OCI-LY7 (cell line): ENCODE measurements at regions not wholly inside any gene's neighbourhood (a gene's known extent, or its start where the extent isn't known, plus 50 kb on each side); places are given as distances from the start of the nearest gene placed in this dataset.

Experiments used
- BruUV-seq: library from RNA; stranded (reverse); fragments of 400-500 nt; replicated peaks from 2 replicates; lab custom pipeline; 2021; lab: Mats Ljungman, UMichigan
- CTCF ChIA-PET: fragments of 300-600 bp; sonication (Branson Sonifier 250); formaldehyde crosslinking; loops from one replicate; lab custom pipeline; 2022; ENCODE audit warnings: antibody characterized with exemption; ENCODE audit not compliant: unreplicated experiment; lab: Charles Lee
- POLR2A ChIA-PET: fragments of 300-600 bp; sonication (Branson Sonifier 250); formaldehyde crosslinking; loops from one replicate; lab custom pipeline; 2022; ENCODE audit warnings: antibody characterized with exemption; lab: Charles Lee
- DNase-seq: peaks from one replicate; pipeline ENCODE4 v3.0.0-alpha.2; 2015; ENCODE audit warnings: low spot score
- H2AFZ ChIP-seq: fragments of 200-600 bp; sonication (generic), shearing (Covaris generic); 2 replicates; pipeline ENCODE4 v1.6.1; 2014; ENCODE audit warnings: mild to moderate bottlenecking, antibody characterized with exemption, low read length, moderate library complexity
- H3K27ac ChIP-seq: fragments of 200-600 bp; sonication (generic); 2 replicates; pipeline ENCODE4 v1.5.1; 2014; ENCODE audit warnings: mixed run types, low read depth, mild to moderate bottlenecking, moderate library complexity, low read length, inconsistent platforms; ENCODE audit not compliant: poor library complexity, severe bottlenecking
- H3K36me3 ChIP-seq: fragments of 200-600 bp; sonication (generic); 2 replicates; pipeline ENCODE4 v1.6.1; 2014; ENCODE audit warnings: mild to moderate bottlenecking, antibody characterized with exemption, low read length, moderate library complexity, mixed read lengths; ENCODE audit not compliant: insufficient read depth
- H3K4me1 ChIP-seq: fragments of 200-600 bp; sonication (generic); 2 replicates; pipeline ENCODE4 v1.5.1; 2014; ENCODE audit warnings: mild to moderate bottlenecking, low read length; ENCODE audit not compliant: insufficient read depth, poor library complexity, severe bottlenecking
- H3K4me2 ChIP-seq: fragments of 200-600 bp; sonication (generic); 2 replicates; pipeline ENCODE4 v1.6.1; 2014; ENCODE audit warnings: mild to moderate bottlenecking, low read length
- H3K4me3 ChIP-seq: fragments of 200-600 bp; sonication (generic); 2 replicates; pipeline ENCODE4 v1.5.1; 2014; ENCODE audit warnings: mild to moderate bottlenecking, low read depth, low read length; ENCODE audit not compliant: poor library complexity, severe bottlenecking
- H3K79me2 ChIP-seq: fragments of 200-600 bp; sonication (generic); 2 replicates; pipeline ENCODE4 v1.6.1; 2016; ENCODE audit warnings: low read depth, mild to moderate bottlenecking, low read length, moderate library complexity, mixed read lengths; ENCODE audit not compliant: insufficient read depth
- H3K9me2 ChIP-seq: fragments of 200-600 bp; sonication (generic); 2 replicates; pipeline ENCODE4 v1.6.1; 2016; ENCODE audit warnings: mild to moderate bottlenecking, low read length, mixed read lengths; ENCODE audit not compliant: insufficient read depth
- H3K9me3 ChIP-seq: fragments of 200-600 bp; sonication (generic); 2 replicates; pipeline ENCODE4 v1.6.1; 2014; ENCODE audit warnings: mild to moderate bottlenecking, mixed run types, low read length, mixed read lengths
- H4K20me1 ChIP-seq: fragments of 200-600 bp; sonication (generic); 2 replicates; pipeline ENCODE4 v1.6.1; 2014; ENCODE audit warnings: mild to moderate bottlenecking, antibody characterized with exemption, low read length, moderate library complexity, mixed read lengths; ENCODE audit not compliant: insufficient read depth
- EZH2phosphoT487 ChIP-seq: fragments of 200-600 bp; sonication (generic); IDR thresholded peaks from 2 replicates; pipeline ENCODE4 v1.6.1; 2018; ENCODE audit warnings: low read depth, borderline replicate concordance, mild to moderate bottlenecking, mixed run types, antibody characterized with exemption, low read length, moderate library complexity, mixed read lengths
- intact Hi-C: fragments of 100-400 bp; cut with micrococcal nuclease; formaldehyde crosslinking; loops from one replicate; pipeline ENCODE4 v1.10.0; 2022; ENCODE audit not compliant: unreplicated experiment
- TF ChIP-seq, protein P1 (sequence below): fragments of 200-600 bp; sonication (generic); conservative IDR thresholded peaks from 2 replicates; pipeline ENCODE4 v1.5.1; 2014; ENCODE audit warnings: mild to moderate bottlenecking, antibody characterized with exemption, low read length, moderate library complexity, mixed read lengths

DNA sequence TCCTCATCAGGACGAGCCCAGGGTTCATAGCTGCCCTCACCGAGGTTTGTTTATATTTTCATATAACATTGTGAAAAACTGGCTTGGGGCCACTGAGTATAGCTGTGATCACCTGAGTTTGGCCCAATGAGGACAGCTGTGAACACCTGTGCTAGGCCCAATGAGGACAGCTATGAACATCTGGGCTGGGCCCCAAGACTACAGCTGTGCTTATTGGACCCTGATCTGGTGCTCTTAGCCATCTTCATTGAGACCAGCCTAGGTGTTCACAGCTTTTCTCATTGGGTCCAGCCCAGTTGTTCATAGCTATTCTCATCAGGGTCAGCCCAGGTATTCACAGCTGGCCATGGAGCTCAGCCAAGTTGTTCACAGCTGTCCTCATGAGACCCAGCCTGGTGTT lies 1167.3 kb downstream of the UQCRFS1 start:
- H3K4me1 ChIP-seq: no peaks in the 10 kb centered on the region
- ChIA-PET POLR2A (interaction anchor here (0.6 kb wide), 2 partner anchors 31 to 703 kb away, joined by 3 to 4 read pairs; no protein-coding TSS in a partner anchor), CTCF (no interaction called here)
- intact Hi-C loops: no loop called here
- no peak overlapping the region for H3K27ac ChIP-seq
- H3K4me3 ChIP-seq: no peak overlapping the region
- no peaks in the 10 kb centered on the region for H3K36me3 ChIP-seq
- H3K79me2 ChIP-seq: no peaks in the 10 kb centered on the region
- TF ChIP-seq, protein P1, sequence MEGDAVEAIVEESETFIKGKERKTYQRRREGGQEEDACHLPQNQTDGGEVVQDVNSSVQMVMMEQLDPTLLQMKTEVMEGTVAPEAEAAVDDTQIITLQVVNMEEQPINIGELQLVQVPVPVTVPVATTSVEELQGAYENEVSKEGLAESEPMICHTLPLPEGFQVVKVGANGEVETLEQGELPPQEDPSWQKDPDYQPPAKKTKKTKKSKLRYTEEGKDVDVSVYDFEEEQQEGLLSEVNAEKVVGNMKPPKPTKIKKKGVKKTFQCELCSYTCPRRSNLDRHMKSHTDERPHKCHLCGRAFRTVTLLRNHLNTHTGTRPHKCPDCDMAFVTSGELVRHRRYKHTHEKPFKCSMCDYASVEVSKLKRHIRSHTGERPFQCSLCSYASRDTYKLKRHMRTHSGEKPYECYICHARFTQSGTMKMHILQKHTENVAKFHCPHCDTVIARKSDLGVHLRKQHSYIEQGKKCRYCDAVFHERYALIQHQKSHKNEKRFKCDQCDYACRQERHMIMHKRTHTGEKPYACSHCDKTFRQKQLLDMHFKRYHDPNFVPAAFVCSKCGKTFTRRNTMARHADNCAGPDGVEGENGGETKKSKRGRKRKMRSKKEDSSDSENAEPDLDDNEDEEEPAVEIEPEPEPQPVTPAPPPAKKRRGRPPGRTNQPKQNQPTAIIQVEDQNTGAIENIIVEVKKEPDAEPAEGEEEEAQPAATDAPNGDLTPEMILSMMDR: no peak
- TF ChIP-seq EZH2phosphoT487: no peak
- no peaks in the 10 kb centered on the region for H3K9me3 ChIP-seq
- no peaks in the 10 kb centered on the region for H3K9me2 ChIP-seq
- H3K4me2 ChIP-seq: no peak overlapping the region
- no peak overlapping the region for H2AFZ ChIP-seq
- no peak for DNase-seq
- BruUV-seq: no TSS peak
- H4K20me1 ChIP-seq: no peaks in the 10 kb centered on the region

GRCh38 chr19:28044477-28044876 lies 1168.5 kb downstream of the UQCRFS1 start:
- no TSS peak for BruUV-seq

GRCh38 chr19:28042516-28042915 lies 1170.4 kb downstream of the UQCRFS1 start:
- DNase-seq: no peak
- Histone ChIP-seq H3K4me3 (no peak overlapping the region), H3K4me2 (no peak overlapping the region), H3K9me3 (no peaks in the 10 kb centered on the region), H3K36me3 (no peaks in the 10 kb centered on the region), H3K79me2 (no peaks in the 10 kb centered on the region), H2AFZ (no peak overlapping the region), H4K20me1 (no peaks in the 10 kb centered on the region), H3K27ac (no peak overlapping the region), H3K4me1 (no peaks in the 10 kb centered on the region), H3K9me2 (no peaks in the 10 kb centered on the region)
- intact Hi-C loops: no loop called here
- TF ChIP-seq, protein P1: no peak
- TF ChIP-seq EZH2phosphoT487: no peak
- CTCF ChIA-PET: no interaction called here
- no TSS peak for BruUV-seq
- POLR2A ChIA-PET: no interaction called here

More at GRCh38 chr19:28044477-28044876, 1168.5 kb downstream of the UQCRFS1 start:
- H3K9me3 ChIP-seq: no peaks in the 10 kb centered on the region
- TF ChIP-seq, protein P1: no peak
- no peak for TF ChIP-seq EZH2phosphoT487
- H2AFZ ChIP-seq: no peak overlapping the region
- no peak overlapping the region for H3K4me2 ChIP-seq
- H3K36me3 ChIP-seq: no peaks in the 10 kb centered on the region
- no peak overlapping the region for H3K27ac ChIP-seq
- ChIA-PET POLR2A (no interaction called here), CTCF (interaction anchor here (0.6 kb wide), 1 partner anchor 451 kb away, joined by 4 read pairs; no protein-coding TSS in a partner anchor)
- H3K9me2 ChIP-seq: no peaks in the 10 kb centered on the region
- DNase-seq: no peak
- H3K4me1 ChIP-seq: no peaks in the 10 kb centered on the region
- no peak overlapping the region for H3K4me3 ChIP-seq
- no peaks in the 10 kb centered on the region for H3K79me2 ChIP-seq
- H4K20me1 ChIP-seq: no peaks in the 10 kb centered on the region
- intact Hi-C loops: no loop called here
